NCI-H2171 (cell line): ENCODE measurements at regions not wholly inside any gene's neighbourhood (a gene's known extent, or its start where the extent isn't known, plus 50 kb on each side); places are given as distances from the start of the nearest gene placed in this dataset.
"Not testable (repeated sequence)": the region's sequence is repeated elsewhere in the genome, so short reads cannot be mapped to it uniquely, and the experiment has no call there.

Experiments used
- DNase-seq: peaks from one replicate; lab custom pipeline; 2025; lab: John Stamatoyannopoulos, UW

DNA sequence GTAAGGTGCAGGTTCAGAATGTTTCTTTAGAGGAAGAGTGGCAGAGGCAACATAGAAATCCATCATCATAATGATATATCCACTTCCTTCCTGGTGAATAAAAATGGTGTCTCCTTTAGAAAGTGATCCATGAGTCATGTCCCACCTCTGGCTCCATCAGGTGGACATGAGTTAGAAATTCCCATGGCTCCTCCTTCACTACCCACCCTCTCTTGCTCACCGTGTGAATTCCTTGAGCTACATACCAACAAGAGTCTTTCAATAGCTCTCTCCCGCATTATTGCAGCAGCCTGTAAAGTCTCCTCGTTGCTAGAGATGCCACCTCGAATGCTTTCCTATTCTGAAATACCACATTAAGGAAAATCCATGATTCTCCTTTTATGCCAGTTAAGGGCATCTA, 317.6 kb downstream of the LNPK start:
- DNase-seq: no peak

GRCh38 chr2:175679728-175680127, 322.3 kb downstream of the LNPK start:
- DNase-seq: no peak

DNA sequence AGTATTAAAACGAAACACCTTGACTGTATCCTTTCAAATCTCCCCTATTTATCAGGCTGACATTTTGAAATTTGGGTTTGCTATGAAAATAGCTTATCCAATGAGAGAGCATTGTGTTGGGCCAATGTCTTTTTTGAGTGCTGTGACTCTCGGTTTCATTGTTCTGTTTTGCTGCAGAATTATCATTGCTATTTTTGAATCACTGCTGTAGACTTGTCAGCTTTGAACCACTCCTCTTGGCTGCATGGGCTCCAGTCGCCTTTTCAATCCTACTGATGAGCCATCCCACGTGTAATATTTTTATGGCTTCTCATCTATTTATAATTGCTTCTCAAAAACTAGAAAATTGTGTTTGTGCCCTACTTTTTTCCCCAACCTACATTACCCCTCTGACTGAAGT, 322.8 kb downstream of the LNPK start:
- no peak for DNase-seq

DNA sequence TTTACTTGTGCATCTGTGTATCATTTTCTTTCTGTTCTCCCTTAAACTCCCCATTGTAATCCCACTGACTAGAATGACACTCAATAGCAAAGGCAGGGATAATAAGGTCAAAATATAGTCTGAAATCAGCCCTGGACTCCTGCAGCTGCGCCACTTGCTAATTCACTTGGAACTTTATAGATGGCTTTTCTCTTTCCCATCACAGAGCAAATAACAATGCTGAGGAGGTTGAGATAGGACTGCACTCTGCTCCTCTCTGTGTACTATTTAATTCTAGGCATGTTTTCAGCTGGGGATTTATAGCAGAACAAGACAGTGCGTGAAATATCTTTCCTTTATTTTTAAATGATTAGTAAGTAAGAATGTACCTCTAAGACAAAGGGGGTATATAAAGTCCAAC, 324.2 kb downstream of the LNPK start:
- no peak for DNase-seq

- DNase-seq: no peak
Measured at GRCh38 chr2:175676813-175677212, 325.3 kb downstream of the LNPK start.

- DNase-seq: not testable (repeated sequence)
Measured at GRCh38 chr2:175668804-175669203, 333.3 kb downstream of the LNPK start.

- no peak for DNase-seq
Measured at GRCh38 chr2:175662335-175662734, 339.7 kb downstream of the LNPK start.

DNA sequence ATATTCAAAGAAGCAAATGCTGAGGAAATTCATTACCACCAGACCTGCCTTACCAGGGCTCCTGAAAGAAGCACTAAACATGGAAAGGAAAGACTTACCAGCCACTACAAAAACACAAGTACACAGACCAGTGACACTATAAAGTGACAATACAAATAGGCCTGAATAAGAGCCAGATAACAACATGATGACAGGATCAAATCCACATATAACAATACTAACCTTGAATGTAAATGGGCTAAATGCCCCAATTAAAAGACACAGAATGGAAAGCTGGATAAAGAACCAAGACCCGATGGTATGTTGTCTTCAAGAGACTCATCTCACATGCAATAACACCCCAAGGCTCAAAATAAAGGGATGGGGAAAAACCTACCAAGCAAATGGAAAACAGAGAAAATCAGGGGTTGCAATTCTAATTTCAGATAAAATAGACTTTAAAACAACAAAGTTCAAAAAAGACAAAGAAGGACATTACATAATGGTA, 353.4 kb downstream of the LNPK start:
- DNase-seq: no peak

DNA sequence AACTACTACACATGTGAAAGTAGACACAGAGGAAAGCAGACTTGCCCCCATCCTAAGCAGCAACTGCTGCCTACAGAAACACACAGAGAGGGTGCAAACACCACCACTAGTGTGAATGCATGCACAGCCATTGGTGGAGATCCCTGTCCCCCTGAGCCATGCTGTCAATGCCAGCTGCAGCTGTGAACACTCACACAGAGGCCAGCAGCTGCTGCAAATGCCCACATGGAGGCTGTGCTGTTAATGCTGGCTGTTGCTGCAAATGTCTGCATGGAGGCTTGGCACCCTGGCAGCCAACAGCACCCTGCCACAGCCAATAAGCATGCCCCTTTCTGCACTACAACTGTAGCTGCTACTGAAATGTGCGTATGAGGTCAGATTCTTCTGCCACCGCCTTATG, 355.0 kb downstream of the LNPK start:
- DNase-seq: no peak

DNA sequence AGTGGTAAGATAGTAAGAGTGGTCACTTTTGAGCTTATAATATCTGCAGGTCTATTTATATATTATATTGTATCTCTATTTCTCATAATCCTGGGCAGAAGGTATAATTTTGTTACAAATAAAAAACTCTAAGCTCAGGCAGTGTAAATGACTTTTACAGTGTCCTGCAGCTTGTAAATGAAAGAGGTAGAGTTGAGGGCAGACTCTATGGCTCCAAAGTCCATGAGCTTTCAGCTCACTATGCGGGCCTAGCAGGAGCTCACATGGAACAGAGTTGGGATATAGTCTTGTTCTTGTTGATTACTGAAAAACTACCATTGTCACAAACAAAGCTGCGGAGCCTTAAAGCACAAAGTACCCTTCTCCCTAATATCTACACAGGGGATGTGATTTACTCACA, 361.4 kb downstream of the LNPK start:
- DNase-seq: no peak

DNA sequence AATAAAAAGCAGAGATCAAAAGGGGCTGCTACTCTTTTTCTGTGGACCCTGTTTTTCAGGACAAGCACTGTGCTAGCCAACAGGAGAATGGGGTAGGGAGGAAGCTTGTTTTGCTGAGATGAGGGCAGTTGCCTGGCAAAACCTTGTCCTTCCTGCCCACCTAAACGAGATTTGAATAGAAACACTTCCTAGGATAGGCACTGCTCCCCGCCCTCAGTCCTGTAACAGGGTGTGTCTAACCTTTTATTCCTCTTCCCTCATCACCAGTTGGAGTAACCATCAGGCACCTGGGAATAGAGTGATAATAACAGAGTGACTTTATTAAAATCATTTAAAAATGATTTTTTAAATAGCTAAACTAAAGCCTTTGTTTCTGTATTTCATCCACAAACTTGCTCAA, 368.8 kb downstream of the LNPK start:
- no peak for DNase-seq

DNA sequence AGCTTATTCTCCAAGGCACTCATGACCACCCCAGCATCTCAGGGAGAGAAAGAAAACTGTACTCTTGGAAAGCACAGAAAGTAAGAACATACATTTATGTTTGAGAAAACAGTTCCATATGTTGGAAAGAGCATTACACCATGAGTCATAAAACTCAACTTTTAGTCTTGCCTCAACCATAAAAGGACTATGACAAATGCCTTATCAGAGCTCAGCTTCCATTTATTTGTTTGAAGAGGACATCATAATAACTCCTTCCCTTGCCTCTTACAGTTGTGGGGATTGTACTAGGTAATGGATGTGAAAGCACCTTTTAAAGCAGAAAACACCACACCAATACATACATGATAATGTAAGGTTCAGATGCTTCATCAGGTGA, 370.8 kb downstream of the LNPK start:
- no peak for DNase-seq

DNA sequence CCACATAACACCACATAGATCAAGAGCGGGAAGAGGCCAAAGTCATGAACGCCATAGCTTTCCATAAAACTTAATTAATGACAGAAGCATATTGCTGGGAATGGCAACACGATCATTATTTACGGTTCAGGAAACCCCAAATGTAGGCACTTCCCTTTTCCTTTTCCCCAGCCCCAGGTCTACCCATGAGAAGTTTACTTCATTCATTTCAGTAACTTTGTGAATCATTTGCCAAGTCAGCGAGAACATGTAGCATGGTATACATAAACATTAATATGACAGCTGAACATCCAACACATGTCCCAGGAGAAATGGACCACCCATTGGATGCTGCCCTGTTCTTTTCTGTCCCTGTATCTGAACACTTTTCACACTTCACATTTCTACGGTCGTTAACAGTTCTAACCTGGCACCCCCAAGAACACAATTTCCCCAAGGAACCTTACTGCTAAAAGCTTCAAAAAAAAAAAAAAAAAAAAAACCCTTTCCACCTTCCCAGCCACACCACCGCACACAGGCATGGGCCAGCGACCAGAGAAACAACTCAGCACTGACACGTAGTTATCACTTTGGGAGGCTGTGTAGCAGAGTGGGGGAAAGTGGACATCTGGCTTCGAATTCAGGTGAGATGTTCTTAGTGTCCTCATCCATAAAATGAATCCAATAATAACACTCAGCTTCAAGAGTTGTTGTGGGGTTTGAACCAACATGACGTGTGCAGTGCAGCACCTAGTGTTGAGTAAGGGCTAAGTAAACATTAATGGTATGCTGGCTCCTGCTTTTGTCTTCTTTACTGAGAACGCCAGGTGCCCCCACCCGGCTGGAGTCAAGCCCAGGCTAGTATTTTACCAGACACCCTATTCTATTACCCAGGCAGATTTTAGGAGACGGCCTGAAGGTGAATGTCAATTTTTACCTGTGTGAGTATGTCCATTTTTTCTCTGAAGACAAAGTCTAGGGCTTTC, 371.5 kb downstream of the LNPK start:
- no peak for DNase-seq

DNA sequence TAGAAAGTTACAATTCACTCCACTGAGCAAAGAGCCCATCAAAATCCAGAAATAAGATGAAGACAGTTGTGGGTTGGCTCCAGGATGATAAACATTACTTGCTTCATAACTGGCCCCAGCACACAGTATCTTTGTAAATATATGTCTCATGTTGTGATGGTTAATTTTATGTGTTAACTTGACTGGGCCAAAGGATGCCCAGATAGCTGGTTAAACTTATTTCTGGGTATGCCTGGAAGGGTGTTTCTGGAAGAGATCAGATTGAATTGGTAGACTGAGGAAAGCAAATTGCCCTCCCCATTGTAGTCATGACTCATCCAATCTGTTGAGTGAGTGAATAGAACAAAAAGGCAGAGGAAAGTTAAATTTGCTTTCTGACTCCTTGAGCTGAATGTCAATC, 373.8 kb downstream of the LNPK start:
- no peak for DNase-seq

DNA sequence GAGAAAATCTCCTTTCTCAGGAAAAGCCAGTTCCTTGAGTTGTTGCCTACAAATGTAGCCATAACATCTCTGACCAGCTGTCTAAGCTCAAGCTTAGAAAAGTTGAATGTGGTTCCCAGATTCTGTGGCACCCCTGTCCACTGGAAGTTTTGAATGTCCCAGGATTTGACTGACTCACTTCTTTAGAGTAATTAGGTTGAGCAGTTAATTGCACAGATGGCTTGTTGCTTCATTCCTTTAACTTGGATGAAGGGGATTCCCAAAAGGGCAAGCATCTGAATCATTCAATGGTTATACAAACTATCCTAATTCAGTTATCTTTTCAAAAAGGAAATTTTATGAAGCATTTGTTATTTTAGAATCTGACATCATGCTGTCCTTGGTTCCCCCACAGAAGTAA, 374.7 kb downstream of the LNPK start:
- DNase-seq: no peak

GRCh38 chr2:175626796-175627195, 375.3 kb downstream of the LNPK start:
- DNase-seq: no peak

DNA sequence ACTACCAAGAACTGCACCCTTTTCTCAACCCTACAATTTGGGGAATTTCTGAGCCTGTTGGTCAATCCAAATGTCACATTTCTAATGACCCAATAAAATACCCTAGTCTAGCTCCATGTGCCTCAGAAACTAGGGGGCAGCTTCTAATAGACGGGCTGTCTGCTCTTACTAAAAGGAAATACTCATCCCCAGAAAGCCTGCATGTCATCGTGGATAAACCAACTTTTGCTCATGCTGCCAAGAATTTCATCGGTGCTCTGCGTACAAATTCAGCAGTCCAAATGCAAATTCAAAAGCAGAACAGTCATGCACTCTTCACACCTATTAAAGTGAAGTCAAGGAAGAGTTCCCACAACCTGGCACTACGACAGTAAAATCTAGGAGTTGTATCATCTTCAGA, 377.3 kb downstream of the LNPK start:
- DNase-seq: no peak

DNA sequence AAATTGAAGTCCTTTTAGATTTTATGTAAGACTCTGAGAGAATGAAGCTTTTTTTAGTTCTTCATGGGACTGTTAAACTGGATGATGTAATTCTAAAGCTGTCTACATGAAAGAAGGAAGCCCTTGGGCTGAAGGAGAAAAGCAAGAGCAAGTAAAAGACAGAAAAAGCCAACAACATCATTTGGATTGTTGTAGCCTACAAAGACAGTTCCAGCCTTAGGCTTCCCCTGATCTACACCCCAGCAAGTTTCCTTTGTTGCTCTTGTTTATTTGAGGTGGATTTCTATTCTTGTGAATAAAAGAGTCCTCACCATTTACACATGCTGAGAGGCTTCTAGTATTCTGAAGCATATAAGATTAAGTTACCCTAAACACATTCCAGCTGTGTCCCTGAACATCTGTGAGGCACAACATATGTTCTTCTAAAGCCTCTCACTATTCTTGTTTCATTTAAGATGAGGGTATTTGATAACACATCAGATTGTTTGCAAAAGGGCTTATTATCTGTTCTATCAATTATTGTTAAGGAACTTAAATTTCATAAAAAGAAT, 377.8 kb downstream of the LNPK start:
- no peak for DNase-seq

- DNase-seq: no peak
Measured at GRCh38 chr2:175621821-175622220, 380.2 kb downstream of the LNPK start.

DNA sequence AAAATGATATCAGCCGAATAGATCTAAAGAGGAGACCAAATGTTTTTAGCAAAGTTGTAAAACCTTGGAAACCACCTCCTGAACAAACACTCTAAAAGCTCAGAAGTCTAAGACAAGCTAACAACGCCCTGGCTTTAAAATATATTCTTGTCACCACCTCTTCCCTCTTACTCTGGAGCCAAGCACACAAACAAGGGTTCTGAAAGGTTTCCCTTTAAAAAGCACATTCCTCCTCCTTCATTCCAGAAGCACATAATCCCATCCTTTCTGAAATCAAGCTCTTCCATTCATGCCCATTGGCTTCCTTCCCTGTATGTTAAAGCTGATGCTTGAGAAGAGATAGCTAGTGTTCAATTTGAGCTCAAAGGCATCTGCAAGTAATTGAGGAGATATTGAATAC, 382.0 kb downstream of the LNPK start:
- DNase-seq: no peak

DNA sequence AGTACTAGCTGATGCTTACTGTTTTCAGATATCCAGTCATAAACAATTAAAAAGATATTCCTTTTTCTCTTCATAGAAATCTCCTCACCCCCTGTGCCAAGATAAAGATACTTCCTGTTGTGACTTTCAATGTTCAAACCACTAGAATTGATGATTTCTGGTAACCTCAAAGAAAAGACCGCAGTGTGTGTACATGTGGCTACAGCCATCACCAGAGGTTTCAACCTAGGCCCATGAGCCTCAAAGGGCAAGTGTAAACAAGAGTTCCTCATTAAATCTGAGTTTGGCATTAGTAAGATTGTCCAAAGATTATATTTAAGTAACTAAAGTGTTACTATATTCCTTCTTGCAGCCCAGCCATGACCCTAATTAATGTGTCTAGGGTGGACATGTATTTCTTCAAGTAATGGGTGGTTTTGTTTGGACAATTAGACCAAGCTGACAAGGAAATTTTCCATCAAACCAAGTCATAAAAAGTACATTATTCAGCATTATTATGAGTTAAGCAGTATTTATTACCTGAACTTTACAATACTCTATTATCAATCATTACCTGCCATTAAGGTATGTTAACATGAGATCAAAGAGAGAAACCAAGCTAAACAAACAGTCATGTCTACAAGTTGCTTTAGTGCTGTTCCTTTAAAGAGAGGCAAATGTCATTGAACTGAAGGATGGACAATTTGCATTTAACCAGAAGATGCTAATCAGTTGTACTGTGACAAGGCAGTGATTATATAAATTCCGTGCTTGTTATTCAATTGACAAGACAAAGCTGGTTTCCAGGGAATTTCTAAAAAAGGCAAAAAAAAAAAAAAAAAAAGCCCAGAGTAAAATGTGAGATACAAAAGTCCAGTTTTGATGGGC, 382.7 kb downstream of the LNPK start:
- DNase-seq: no peak

DNA sequence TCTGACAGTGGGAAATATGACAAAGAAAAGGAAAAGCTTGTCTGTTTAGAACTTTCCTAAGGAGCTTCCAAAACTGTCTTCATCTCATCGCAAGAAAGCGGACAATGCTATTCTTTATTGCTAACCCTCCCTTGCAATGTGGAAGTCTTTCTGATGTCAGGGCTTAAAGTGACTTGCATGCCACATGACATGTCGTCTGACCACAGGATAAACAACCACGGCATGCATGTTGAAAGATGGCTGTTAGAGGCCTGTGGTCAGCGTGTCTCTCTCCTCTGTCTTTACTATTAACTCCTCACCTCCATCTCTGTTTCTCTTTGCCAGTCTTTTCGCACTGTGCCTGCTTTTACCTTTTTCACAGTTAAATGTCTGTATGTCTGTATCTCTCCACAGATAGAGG, 389.8 kb downstream of the LNPK start:
- DNase-seq: no peak
